Upper lobe of left lung (tissue), 4 donors: ENCODE measurements at regions not wholly inside any gene's neighbourhood (a gene's known extent, or its start where the extent isn't known, plus 50 kb on each side); places are given as distances from the start of the nearest gene placed in this dataset.

ENCODE experiments used
- CTCF ChIP-seq, 6 experiments: fragments of 450-650 bp in 4 of 6; fragments of 200-600 bp in 2 of 6; sonication (generic) in 2 of 6; IDR thresholded peaks; one replicate each; pipeline ENCODE4 v1.5.1; 2016 to 2019; ENCODE audit warnings: antibody characterized with exemption in 6 of 6
- EP300 ChIP-seq, 4 donors: sonication (generic); formaldehyde crosslinking; IDR thresholded peaks; one replicate each; pipeline ENCODE4 v1.5.1; 2017; ENCODE audit warnings: antibody characterized with exemption in 4 of 4, control low read depth in 2 of 4
- POLR2A ChIP-seq, 4 donors: fragments of 450-650 bp; IDR thresholded peaks; one replicate each; pipeline ENCODE4 v1.5.1; 2016 to 2017; ENCODE audit warnings: antibody characterized with exemption in 4 of 4, mild to moderate bottlenecking in 2 of 4
- POLR2AphosphoS5 ChIP-seq, 2 donors: sonication (generic); formaldehyde crosslinking; IDR thresholded peaks; one replicate each; pipeline ENCODE4 v1.5.1; 2017; ENCODE audit warnings: antibody characterized with exemption in 2 of 2

GRCh38 chr11:105407101-105407500, 202.8 kb upstream of the GRIA4 start:
- TF ChIP-seq POLR2AphosphoS5 (IDR thresholded peaks at IDR 0.05) (no peak), POLR2A (IDR thresholded peaks at IDR 0.05) (no peak), CTCF (IDR thresholded peaks at IDR 0.05) (no peak), EP300 (IDR thresholded peaks at IDR 0.05) (no peak)
